CD4-positive, alpha-beta T cell (primary cell): ENCODE measurements at regions not wholly inside any gene's neighbourhood (a gene's known extent, or its start where the extent isn't known, plus 50 kb on each side); places are given as distances from the start of the nearest gene placed in this dataset.

ENCODE experiments used
- ATAC-seq: fragments of 200-7000 bp; cut with Tn5 transposase; one replicate; pipeline ENCODE4 v1.10.0; 2022; ENCODE audit warnings: mild to moderate bottlenecking; ENCODE audit not compliant: poor library complexity
- CTCF ChIA-PET: fragments of 350-600 bp; sonication (Branson Sonifier 250); formaldehyde crosslinking; loops from one replicate; lab custom pipeline; 2021; ENCODE audit warnings: antibody characterized with exemption, inconsistent platforms; lab: Charles Lee
- POLR2A ChIA-PET: fragments of 350-600 bp; sonication (Branson Sonifier 250); formaldehyde crosslinking; loops from one replicate; lab custom pipeline; 2021; ENCODE audit warnings: antibody characterized with exemption, inconsistent platforms; lab: Charles Lee
- DNase-seq, 14 experiments: peaks; one replicate each; pipeline ENCODE4 v3.0.0-alpha.2; 2013 to 2020; ENCODE audit warnings: mixed read lengths in 2 of 14
- H3K27ac ChIP-seq, 2 donors: one replicate each; pipeline versions ENCODE4 v1.5.1 to v1.7.0; 2013; ENCODE audit warnings: low read length in 2 of 2, low read depth in 1 of 2, mild to moderate bottlenecking in 1 of 2
- H3K27me3 ChIP-seq, 2 experiments: 1 replicate in 1 of 2; 2 replicates in 1 of 2; pipeline versions ENCODE4 v1.6.1 to v1.7.0; 2013; ENCODE audit warnings: low read length in 2 of 2, control low read depth in 1 of 2, mild to moderate bottlenecking in 1 of 2, moderate library complexity in 1 of 2; ENCODE audit not compliant: insufficient read depth in 2 of 2, control insufficient read depth in 1 of 2
- H3K36me3 ChIP-seq: one replicate; pipeline ENCODE4 v1.6.1; 2013; ENCODE audit warnings: low read length, control low read depth; ENCODE audit not compliant: insufficient read depth
- H3K4me1 ChIP-seq: one replicate; pipeline ENCODE4 v1.6.1; 2013; ENCODE audit warnings: low read length, control low read depth; ENCODE audit not compliant: insufficient read depth
- H3K4me3 ChIP-seq: one replicate; pipeline ENCODE4 v1.5.1; 2013; ENCODE audit warnings: mild to moderate bottlenecking, low read length, moderate library complexity
- H3K9me3 ChIP-seq, 2 experiments: 1 replicate in 1 of 2; 2 replicates in 1 of 2; pipeline versions ENCODE4 v1.6.1 to v1.7.0; 2013; ENCODE audit warnings: low read length in 2 of 2, mild to moderate bottlenecking in 2 of 2, control low read depth in 1 of 2, moderate library complexity in 1 of 2; ENCODE audit not compliant: control insufficient read depth in 1 of 2, insufficient read depth in 1 of 2
- H3K27ac Mint-ChIP-seq: one replicate; pipeline ENCODE4 v1.8.0; 2020; ENCODE audit warnings: mixed read lengths
- H3K27me3 Mint-ChIP-seq: one replicate; pipeline ENCODE4 v1.8.0; 2021; ENCODE audit warnings: mixed read lengths
- H3K36me3 Mint-ChIP-seq: one replicate; pipeline ENCODE4 v1.8.0; 2021; ENCODE audit warnings: low read depth, mixed read lengths
- H3K4me1 Mint-ChIP-seq: one replicate; pipeline ENCODE4 v1.8.0; 2021; ENCODE audit warnings: low read depth, mixed read lengths
- H3K4me3 Mint-ChIP-seq: one replicate; pipeline ENCODE4 v1.8.0; 2020; ENCODE audit warnings: mild to moderate bottlenecking, mixed read lengths
- H3K9me3 Mint-ChIP-seq: one replicate; pipeline ENCODE4 v1.8.0; 2020; ENCODE audit warnings: mixed read lengths
- intact Hi-C, 2 experiments: fragments of 100-400 bp; cut with DNase I in 1 of 2; cut with micrococcal nuclease in 1 of 2; formaldehyde crosslinking; loops; one replicate each; pipeline versions ENCODE4 v1.15.1 to v1.9.0; 2023 to 2025; cut with DNase I, micrococcal nuclease
- TF ChIP-seq, protein P1 (sequence below): fragments of 200-600 bp; IDR thresholded peaks from one replicate; pipeline ENCODE4 v1.8.0; 2022; ENCODE audit warnings: antibody characterized with exemption, mild to moderate bottlenecking

DNA sequence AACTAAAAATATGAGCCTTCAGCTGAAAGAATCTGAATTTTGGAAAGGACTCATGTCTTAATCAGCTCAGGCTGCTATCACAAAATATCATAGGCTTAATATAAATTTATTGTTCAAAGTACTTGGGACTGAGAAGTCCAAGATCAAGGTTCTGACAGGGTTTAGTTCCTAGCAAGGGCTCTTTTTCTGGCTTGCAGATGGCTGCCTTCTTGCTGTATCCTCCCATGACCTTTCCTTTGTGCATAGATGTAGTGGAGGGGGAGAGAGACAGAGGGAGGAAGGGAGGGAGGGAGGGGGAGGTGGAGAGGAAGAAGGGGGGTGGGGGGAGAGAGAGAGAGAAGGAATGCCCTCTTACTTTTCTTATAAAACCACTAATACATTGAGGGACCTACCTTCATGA, 306.8 kb upstream of the DDI1 start:
- TF ChIP-seq, protein P1, sequence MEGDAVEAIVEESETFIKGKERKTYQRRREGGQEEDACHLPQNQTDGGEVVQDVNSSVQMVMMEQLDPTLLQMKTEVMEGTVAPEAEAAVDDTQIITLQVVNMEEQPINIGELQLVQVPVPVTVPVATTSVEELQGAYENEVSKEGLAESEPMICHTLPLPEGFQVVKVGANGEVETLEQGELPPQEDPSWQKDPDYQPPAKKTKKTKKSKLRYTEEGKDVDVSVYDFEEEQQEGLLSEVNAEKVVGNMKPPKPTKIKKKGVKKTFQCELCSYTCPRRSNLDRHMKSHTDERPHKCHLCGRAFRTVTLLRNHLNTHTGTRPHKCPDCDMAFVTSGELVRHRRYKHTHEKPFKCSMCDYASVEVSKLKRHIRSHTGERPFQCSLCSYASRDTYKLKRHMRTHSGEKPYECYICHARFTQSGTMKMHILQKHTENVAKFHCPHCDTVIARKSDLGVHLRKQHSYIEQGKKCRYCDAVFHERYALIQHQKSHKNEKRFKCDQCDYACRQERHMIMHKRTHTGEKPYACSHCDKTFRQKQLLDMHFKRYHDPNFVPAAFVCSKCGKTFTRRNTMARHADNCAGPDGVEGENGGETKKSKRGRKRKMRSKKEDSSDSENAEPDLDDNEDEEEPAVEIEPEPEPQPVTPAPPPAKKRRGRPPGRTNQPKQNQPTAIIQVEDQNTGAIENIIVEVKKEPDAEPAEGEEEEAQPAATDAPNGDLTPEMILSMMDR: no peak
- POLR2A ChIA-PET: no interaction called here
- intact Hi-C loops: no loop called here
- ATAC-seq: no peak
- Histone ChIP-seq H3K4me1 (no peaks in the 10 kb centered on the region), H3K9me3 (peaks cover 0 to 8% of the 10 kb centered on the region in 2 experiments), H3K27ac (no peak overlapping the region), H3K4me3 (no peak overlapping the region), H3K36me3 (no peaks in the 10 kb centered on the region), H3K27me3 (no peaks in the 10 kb centered on the region)
- CTCF ChIA-PET: no interaction called here
- DNase-seq: no peak
- no peak overlapping the region for H3K4me3 Mint-ChIP-seq
- H3K4me1 Mint-ChIP-seq: no peaks in the 10 kb centered on the region
- no peak overlapping the region for H3K27ac Mint-ChIP-seq
- peaks cover 11% of the 10 kb centered on the region for H3K9me3 Mint-ChIP-seq
- no peaks in the 10 kb centered on the region for H3K27me3 Mint-ChIP-seq
- no peaks in the 10 kb centered on the region for H3K36me3 Mint-ChIP-seq

DNA sequence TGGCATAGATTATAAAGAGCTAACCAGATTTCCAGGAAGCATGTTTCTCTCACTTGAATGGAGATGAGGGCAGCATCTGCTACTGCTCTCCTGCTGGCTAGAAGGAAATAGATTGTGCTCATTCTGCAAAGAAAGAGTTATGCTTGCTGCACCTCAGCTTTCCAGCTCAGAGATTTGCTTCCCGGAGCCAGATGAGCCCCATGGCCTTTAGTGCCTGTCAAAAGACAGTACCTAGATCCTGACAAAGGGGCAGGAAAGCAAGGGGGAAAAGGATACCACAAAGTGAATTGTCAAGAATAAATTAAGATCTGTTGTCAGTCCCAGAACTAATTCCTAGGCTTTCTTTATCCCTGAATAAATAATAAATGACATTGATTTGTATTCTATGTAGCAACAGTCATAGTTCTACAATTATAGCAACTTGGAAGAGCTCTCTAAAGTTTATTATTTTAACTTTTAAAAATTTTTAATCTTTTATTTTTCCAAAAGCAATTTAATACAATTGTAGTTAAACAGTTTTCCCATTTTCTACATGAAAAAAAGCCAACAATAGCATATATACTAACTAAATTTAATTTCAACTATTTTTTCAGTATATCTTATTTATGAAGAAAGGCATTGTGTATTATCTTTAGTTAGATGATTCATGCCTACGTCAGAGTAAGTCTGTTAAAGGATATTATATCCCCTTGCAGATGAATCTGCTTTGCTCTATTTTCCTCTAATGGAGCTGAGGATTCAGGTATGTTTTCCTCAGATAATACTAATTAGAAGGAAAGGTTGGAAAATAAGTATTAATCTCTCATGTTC, 306.1 kb upstream of the DDI1 start:
- intact Hi-C loops: no loop called here
- ATAC-seq: no peak
- H3K4me1 ChIP-seq: no peaks in the 10 kb centered on the region
- Mint-ChIP-seq H3K36me3 (no peaks in the 10 kb centered on the region), H3K4me1 (no peaks in the 10 kb centered on the region), H3K27ac (no peak overlapping the region), H3K9me3 (peaks cover 9% of the 10 kb centered on the region), H3K4me3 (no peak overlapping the region), H3K27me3 (no peaks in the 10 kb centered on the region)
- POLR2A ChIA-PET: no interaction called here
- no peak overlapping the region for H3K4me3 ChIP-seq
- CTCF ChIA-PET: no interaction called here
- H3K9me3 ChIP-seq: peaks cover 0 to 7% of the 10 kb centered on the region in 2 experiments
- no peak overlapping the region for H3K27ac ChIP-seq
- no peaks in the 10 kb centered on the region for H3K36me3 ChIP-seq
- DNase-seq: no peak
- H3K27me3 ChIP-seq: no peaks in the 10 kb centered on the region
- TF ChIP-seq, protein P1: no peak

DNA sequence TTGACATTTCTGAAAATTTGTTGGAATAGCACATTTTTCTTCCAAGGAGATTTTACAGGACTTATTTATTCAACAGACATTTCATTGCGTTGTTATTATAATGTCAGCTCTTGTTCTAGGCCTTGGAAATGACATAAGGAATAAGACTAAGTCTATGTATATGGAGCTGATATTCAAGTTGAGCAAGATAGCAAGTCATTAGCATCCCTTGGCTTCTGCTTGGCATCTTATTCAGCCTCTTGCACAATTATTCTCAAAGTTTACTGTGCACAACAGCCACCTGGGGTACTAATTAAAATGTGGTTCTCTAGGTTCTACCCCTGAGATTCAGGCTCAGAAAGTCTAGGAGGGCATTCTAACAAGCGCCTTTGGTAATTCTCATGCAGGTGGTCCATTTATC, 304.8 kb upstream of the DDI1 start:
- Histone ChIP-seq H3K27ac (no peak overlapping the region), H3K27me3 (no peaks in the 10 kb centered on the region), H3K4me3 (no peak overlapping the region), H3K9me3 (peaks cover 0 to 7% of the 10 kb centered on the region in 2 experiments), H3K36me3 (no peaks in the 10 kb centered on the region), H3K4me1 (no peaks in the 10 kb centered on the region)
- H3K4me3 Mint-ChIP-seq: no peak overlapping the region
- intact Hi-C loops: no loop called here
- H3K4me1 Mint-ChIP-seq: no peaks in the 10 kb centered on the region
- H3K27me3 Mint-ChIP-seq: no peaks in the 10 kb centered on the region
- ChIA-PET POLR2A (no interaction called here), CTCF (no interaction called here)
- TF ChIP-seq, protein P1: no peak
- peaks cover 4% of the 10 kb centered on the region for H3K9me3 Mint-ChIP-seq
- H3K27ac Mint-ChIP-seq: no peak overlapping the region
- ATAC-seq: no peak
- no peak for DNase-seq
- H3K36me3 Mint-ChIP-seq: no peaks in the 10 kb centered on the region
